Vagina (tissue), 2 donors: ENCODE measurements at regions not wholly inside any gene's neighbourhood (a gene's known extent, or its start where the extent isn't known, plus 50 kb on each side); places are given as distances from the start of the nearest gene placed in this dataset.
A peak's percentile ranks its signal among the peaks of the same experiment; 100 is the strongest.

Source experiments
- POLR2A ChIP-seq, 2 donors: fragments of 450-650 bp; IDR thresholded peaks; one replicate each; pipeline ENCODE4 v1.6.1; 2017; ENCODE audit warnings: antibody characterized with exemption in 2 of 2, mild to moderate bottlenecking in 2 of 2, moderate library complexity in 2 of 2
- POLR2AphosphoS5 ChIP-seq, 2 donors: sonication (generic); formaldehyde crosslinking; IDR thresholded peaks; one replicate each; pipeline ENCODE4 v1.9.0; 2017; ENCODE audit warnings: antibody characterized with exemption in 2 of 2, mild to moderate bottlenecking in 2 of 2, low read depth in 1 of 2; ENCODE audit not compliant: insufficient read depth in 1 of 2
- TF ChIP-seq, protein P1 (sequence below), 3 experiments: fragments of 450-650 bp in 2 of 3; fragments of 200-600 bp in 1 of 3; sonication (generic) in 1 of 3; IDR thresholded peaks; one replicate each; pipeline ENCODE4 v1.5.1; 2017 to 2019; ENCODE audit warnings: antibody characterized with exemption in 3 of 3, mild to moderate bottlenecking in 2 of 3, moderate library complexity in 2 of 3

DNA sequence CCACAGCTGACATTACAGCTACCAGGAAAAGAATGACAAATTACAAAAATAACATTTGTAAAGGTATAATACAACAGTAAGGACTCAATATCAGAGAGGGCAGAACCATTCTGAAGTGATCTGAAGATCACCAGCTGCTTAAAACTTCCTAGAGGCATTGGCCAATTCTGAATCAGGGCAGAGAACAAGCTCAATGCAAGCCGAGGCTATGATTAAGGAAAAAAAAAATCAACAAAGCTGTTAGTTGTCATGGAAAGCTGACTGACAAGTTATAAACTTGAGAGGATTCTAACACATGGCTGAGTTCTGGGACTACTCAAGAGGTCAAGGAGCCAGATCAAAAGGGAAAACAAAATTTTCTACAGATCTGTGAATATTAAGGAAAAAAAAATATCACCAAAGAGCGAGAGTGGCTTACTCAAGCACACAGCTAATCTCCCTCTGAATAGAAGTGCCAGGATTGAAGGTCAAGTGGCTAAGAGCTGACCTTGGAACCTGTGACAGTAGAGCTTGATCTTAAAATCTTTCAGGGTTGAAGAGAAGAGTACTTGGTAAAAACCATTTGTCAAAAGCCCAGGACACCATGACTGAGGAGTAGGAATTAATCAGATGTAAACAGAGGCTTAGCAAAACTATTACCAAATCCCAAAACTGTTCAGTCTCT lies 383.4 kb downstream of the USP25 start:
- no peak for TF ChIP-seq POLR2A (IDR thresholded peaks at IDR 0.05)
- TF ChIP-seq, protein P1, sequence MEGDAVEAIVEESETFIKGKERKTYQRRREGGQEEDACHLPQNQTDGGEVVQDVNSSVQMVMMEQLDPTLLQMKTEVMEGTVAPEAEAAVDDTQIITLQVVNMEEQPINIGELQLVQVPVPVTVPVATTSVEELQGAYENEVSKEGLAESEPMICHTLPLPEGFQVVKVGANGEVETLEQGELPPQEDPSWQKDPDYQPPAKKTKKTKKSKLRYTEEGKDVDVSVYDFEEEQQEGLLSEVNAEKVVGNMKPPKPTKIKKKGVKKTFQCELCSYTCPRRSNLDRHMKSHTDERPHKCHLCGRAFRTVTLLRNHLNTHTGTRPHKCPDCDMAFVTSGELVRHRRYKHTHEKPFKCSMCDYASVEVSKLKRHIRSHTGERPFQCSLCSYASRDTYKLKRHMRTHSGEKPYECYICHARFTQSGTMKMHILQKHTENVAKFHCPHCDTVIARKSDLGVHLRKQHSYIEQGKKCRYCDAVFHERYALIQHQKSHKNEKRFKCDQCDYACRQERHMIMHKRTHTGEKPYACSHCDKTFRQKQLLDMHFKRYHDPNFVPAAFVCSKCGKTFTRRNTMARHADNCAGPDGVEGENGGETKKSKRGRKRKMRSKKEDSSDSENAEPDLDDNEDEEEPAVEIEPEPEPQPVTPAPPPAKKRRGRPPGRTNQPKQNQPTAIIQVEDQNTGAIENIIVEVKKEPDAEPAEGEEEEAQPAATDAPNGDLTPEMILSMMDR (IDR thresholded peaks at IDR 0.05), result no peak
- peak in 1 of 2 donors; percentile 30 for TF ChIP-seq POLR2AphosphoS5 (IDR thresholded peaks at IDR 0.05; ENCODE audit: insufficient read depth in 1 of 2, low read depth in 1 of 2)
